B cell (primary cell): ENCODE measurements at regions not wholly inside any gene's neighbourhood (a gene's known extent, or its start where the extent isn't known, plus 50 kb on each side); places are given as distances from the start of the nearest gene placed in this dataset.

Source experiments
- ATAC-seq: fragments of 200-7000 bp; cut with Tn5 transposase; one replicate; pipeline ENCODE4 v1.10.0; 2021; ENCODE audit warnings: low read depth, mild to moderate bottlenecking, moderate number of reproducible peaks, moderate library complexity
- CTCF ChIA-PET: fragments of 350-600 bp; sonication (Branson Sonifier 250); formaldehyde crosslinking; loops from one replicate; lab custom pipeline; 2021; ENCODE audit warnings: antibody characterized with exemption, inconsistent platforms; lab: Charles Lee
- POLR2A ChIA-PET: fragments of 350-600 bp; sonication (Branson Sonifier 250); formaldehyde crosslinking; loops from one replicate; lab custom pipeline; 2021; ENCODE audit warnings: antibody characterized with exemption; lab: Charles Lee
- DNase-seq: peaks from one replicate; pipeline ENCODE4 v3.0.0; 2013
- H2AFZ ChIP-seq: 2 replicates; pipeline ENCODE4 v1.6.1; 2012; ENCODE audit warnings: mild to moderate bottlenecking, low read depth, low read length; ENCODE audit not compliant: insufficient read depth, poor library complexity, severe bottlenecking
- H3K27ac ChIP-seq, 2 donors: 1 replicate in 1 of 2; 2 replicates in 1 of 2; pipeline ENCODE4 v1.5.1; 2012 to 2013; ENCODE audit warnings: low read length in 2 of 2, mild to moderate bottlenecking in 2 of 2, moderate library complexity in 1 of 2
- H3K27me3 ChIP-seq, 4 experiments: fragments of 200-600 bp in 1 of 4; sonication (generic) in 1 of 4; replicated peaks in 1 of 4; 1 replicate in 2 of 4; 2 replicates in 2 of 4; pipeline versions ENCODE4 v1.6.1 to v1.7.0; 2013 to 2016; ENCODE audit warnings: low read length in 3 of 4, mild to moderate bottlenecking in 2 of 4, mixed read lengths in 1 of 4, moderate library complexity in 1 of 4; ENCODE audit not compliant: insufficient read depth in 4 of 4, control insufficient read depth in 3 of 4; ENCODE audit errors: control extremely low read depth in 1 of 4
- H3K36me3 ChIP-seq, 2 experiments: replicated peaks in 1 of 2; 1 replicate in 1 of 2; 2 replicates in 1 of 2; pipeline versions ENCODE4 v1.6.1 to v1.7.1; 2013; ENCODE audit warnings: low read length in 1 of 2; ENCODE audit not compliant: insufficient read depth in 2 of 2, control insufficient read depth in 1 of 2; ENCODE audit errors: control extremely low read depth in 1 of 2, extremely low read depth in 1 of 2
- H3K4me1 ChIP-seq, 2 donors: fragments of 200-600 bp in 1 of 2; sonication (generic) in 1 of 2; 1 replicate in 1 of 2; 2 replicates in 1 of 2; pipeline versions ENCODE4 v1.5.1 to v1.6.1; 2013 to 2017; ENCODE audit warnings: low read length in 2 of 2; ENCODE audit not compliant: control insufficient read depth in 2 of 2, insufficient read depth in 2 of 2
- H3K4me2 ChIP-seq: replicated peaks from 2 replicates; pipeline ENCODE3; 2012; ENCODE audit warnings: mild to moderate bottlenecking, low read depth, low read length; ENCODE audit not compliant: poor library complexity, severe bottlenecking
- H3K4me3 ChIP-seq, 5 experiments: fragments of 200-600 bp in 1 of 5; sonication (generic) in 1 of 5; 1 replicate in 3 of 5; 2 replicates in 2 of 5; pipeline versions ENCODE4 v1.5.1 to v1.7.0; 2011 to 2016; ENCODE audit warnings: low read length in 4 of 5, mild to moderate bottlenecking in 4 of 5, low read depth in 2 of 5, control low read depth in 1 of 5, moderate library complexity in 1 of 5; ENCODE audit not compliant: insufficient read depth in 1 of 5; ENCODE audit errors: control extremely low read depth in 1 of 5, extremely low read depth in 1 of 5
- H3K79me2 ChIP-seq: fragments of 200-600 bp; sonication (generic); one replicate; pipeline ENCODE4 v1.6.0; 2016; ENCODE audit warnings: low read length; ENCODE audit not compliant: control insufficient read depth, insufficient read depth
- H3K9ac ChIP-seq: fragments of 200-600 bp; sonication (generic); 2 replicates; pipeline ENCODE4 v1.6.1; 2017; ENCODE audit warnings: mild to moderate bottlenecking, low read length, moderate library complexity
- H3K9me3 ChIP-seq, 3 donors: one replicate each; pipeline versions ENCODE4 v1.6.1 to v1.7.1; 2013; ENCODE audit warnings: low read length in 2 of 3; ENCODE audit not compliant: control insufficient read depth in 2 of 3, insufficient read depth in 1 of 3; ENCODE audit errors: control extremely low read depth in 1 of 3
- H4K20me1 ChIP-seq: 2 replicates; pipeline ENCODE4 v1.6.0; 2012; ENCODE audit warnings: mild to moderate bottlenecking, low read length; ENCODE audit not compliant: insufficient read depth, control insufficient read depth, poor library complexity, severe bottlenecking
- H3K27ac Mint-ChIP-seq: one replicate; pipeline ENCODE4 v1.8.0; 2021; ENCODE audit warnings: mixed read lengths
- H3K27me3 Mint-ChIP-seq: one replicate; pipeline ENCODE4 v1.8.0; 2021; ENCODE audit warnings: mixed read lengths
- H3K4me1 Mint-ChIP-seq: one replicate; pipeline ENCODE4 v1.8.0; 2021; ENCODE audit warnings: mixed read lengths
- H3K4me3 Mint-ChIP-seq: one replicate; pipeline ENCODE4 v1.8.0; 2021; ENCODE audit warnings: mixed read lengths
- H3K9me3 Mint-ChIP-seq: one replicate; pipeline ENCODE4 v1.8.0; 2022; ENCODE audit warnings: mixed read lengths; ENCODE audit not compliant: insufficient read depth
- EZH2 ChIP-seq: IDR thresholded peaks from 2 replicates; pipeline ENCODE4 v1.6.1; 2012; ENCODE audit warnings: borderline replicate concordance, low read depth, mild to moderate bottlenecking, moderate library complexity, low read length; ENCODE audit not compliant: insufficient read depth, poor library complexity, severe bottlenecking
- WGBS: methylation state at CpG from one replicate; pipeline ENCODE4 v1.1.5; 2013; ENCODE audit warnings: missing lambda C conversion rate; ENCODE audit not compliant: insufficient coverage; 5-methylcytosine and 5-hydroxymethylcytosine counted together
- intact Hi-C: fragments of 100-400 bp; cut with micrococcal nuclease; formaldehyde crosslinking; loops from one replicate; pipeline ENCODE4 v1.10.0; 2022
- TF ChIP-seq, protein P1 (sequence below): fragments of 200-600 bp; IDR thresholded peaks from one replicate; pipeline ENCODE4 v1.8.0; 2022; ENCODE audit warnings: antibody characterized with exemption, mild to moderate bottlenecking

DNA sequence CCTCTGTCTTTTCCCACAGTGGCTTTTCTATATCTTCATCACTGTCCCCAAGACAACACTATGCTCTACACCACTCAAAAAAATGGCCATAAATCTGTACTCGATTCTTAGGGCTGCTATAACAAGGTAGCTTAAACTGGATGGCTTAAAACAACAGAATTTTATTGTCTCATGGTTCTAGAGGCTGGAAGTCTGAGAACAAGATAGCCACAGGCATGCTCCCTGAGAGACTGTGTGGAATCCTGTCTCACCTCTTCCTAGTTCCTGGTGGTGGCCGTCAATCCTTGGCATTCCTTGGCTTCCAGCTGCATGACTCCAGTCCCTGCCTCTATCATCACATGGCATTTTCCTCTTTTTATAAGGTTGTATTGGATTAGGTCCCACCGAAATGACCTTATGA lies 70.7 kb upstream of the DCLK2 start:
- no peak overlapping the region for H3K4me3 ChIP-seq
- no peak overlapping the region for H3K4me2 ChIP-seq
- no peaks in the 10 kb centered on the region for H3K4me1 ChIP-seq
- H3K9me3 Mint-ChIP-seq: no peaks in the 10 kb centered on the region
- no peak overlapping the region for H3K27ac ChIP-seq
- H3K79me2 ChIP-seq: no peaks in the 10 kb centered on the region
- POLR2A ChIA-PET: no interaction called here
- intact Hi-C loops: no loop called here
- CTCF ChIA-PET: interaction anchor here (0.9 to 12.4 kb wide), 3 partner anchors 71 to 235 kb away, joined by 3 to 155 read pairs (median 15); no protein-coding TSS in a partner anchor
- peaks cover 0 to 7% (median 2%) of the 10 kb centered on the region in 4 experiments for H3K27me3 ChIP-seq
- WGBS: 100% methylated on average over 1 of the region's 3 CpGs
- H3K4me3 Mint-ChIP-seq: no peak overlapping the region
- H3K27me3 Mint-ChIP-seq: peaks cover 11% of the 10 kb centered on the region
- ATAC-seq (no peak), DNase-seq (no peak)
- H3K4me1 Mint-ChIP-seq: peaks cover 2% of the 10 kb centered on the region
- H3K9me3 ChIP-seq: no peaks in the 10 kb centered on the region
- H3K9ac ChIP-seq: no peak overlapping the region
- TF ChIP-seq EZH2: no peak
- TF ChIP-seq, protein P1, sequence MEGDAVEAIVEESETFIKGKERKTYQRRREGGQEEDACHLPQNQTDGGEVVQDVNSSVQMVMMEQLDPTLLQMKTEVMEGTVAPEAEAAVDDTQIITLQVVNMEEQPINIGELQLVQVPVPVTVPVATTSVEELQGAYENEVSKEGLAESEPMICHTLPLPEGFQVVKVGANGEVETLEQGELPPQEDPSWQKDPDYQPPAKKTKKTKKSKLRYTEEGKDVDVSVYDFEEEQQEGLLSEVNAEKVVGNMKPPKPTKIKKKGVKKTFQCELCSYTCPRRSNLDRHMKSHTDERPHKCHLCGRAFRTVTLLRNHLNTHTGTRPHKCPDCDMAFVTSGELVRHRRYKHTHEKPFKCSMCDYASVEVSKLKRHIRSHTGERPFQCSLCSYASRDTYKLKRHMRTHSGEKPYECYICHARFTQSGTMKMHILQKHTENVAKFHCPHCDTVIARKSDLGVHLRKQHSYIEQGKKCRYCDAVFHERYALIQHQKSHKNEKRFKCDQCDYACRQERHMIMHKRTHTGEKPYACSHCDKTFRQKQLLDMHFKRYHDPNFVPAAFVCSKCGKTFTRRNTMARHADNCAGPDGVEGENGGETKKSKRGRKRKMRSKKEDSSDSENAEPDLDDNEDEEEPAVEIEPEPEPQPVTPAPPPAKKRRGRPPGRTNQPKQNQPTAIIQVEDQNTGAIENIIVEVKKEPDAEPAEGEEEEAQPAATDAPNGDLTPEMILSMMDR: no peak
- no peak overlapping the region for H3K27ac Mint-ChIP-seq
- no peak overlapping the region for H2AFZ ChIP-seq
- no peaks in the 10 kb centered on the region for H3K36me3 ChIP-seq
- H4K20me1 ChIP-seq: no peaks in the 10 kb centered on the region

DNA sequence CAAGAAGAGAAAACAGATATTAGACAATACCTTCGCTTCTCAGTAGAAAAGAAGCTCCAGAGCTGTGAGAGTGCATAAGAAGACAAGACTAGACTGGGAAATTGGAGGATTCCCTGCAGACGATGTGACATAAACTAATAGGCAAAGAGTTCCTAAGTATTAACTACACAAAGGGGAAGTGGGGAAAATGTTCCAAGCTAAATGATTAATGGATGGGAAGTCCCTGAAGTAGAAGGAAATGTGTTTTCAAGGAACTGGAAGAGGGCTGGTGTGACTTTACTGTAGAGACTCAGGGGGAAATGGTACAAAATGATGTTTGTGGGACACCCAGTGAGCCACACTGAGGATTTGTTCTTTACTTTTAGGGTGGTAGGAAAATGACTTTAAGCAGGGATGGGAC lies 69.7 kb upstream of the DCLK2 start:
- H3K27me3 Mint-ChIP-seq: peaks cover 7% of the 10 kb centered on the region
- peaks cover 0 to 7% (median 2%) of the 10 kb centered on the region in 4 experiments for H3K27me3 ChIP-seq
- no peak overlapping the region for H3K27ac Mint-ChIP-seq
- CTCF ChIA-PET: interaction anchor here (0.8 to 12.4 kb wide), 3 partner anchors 192 to 234 kb away, joined by 4 to 155 read pairs (median 15); no protein-coding TSS in a partner anchor
- no peaks in the 10 kb centered on the region for H3K9me3 Mint-ChIP-seq
- H2AFZ ChIP-seq: no peak overlapping the region
- H3K79me2 ChIP-seq: no peaks in the 10 kb centered on the region
- POLR2A ChIA-PET: no interaction called here
- no peak overlapping the region for H3K9ac ChIP-seq
- intact Hi-C loops: no loop called here
- no peak overlapping the region for H3K4me2 ChIP-seq
- no peaks in the 10 kb centered on the region for H3K4me1 Mint-ChIP-seq
- no peaks in the 10 kb centered on the region for H4K20me1 ChIP-seq
- DNase-seq: no peak
- no peak for ATAC-seq
- no peak for TF ChIP-seq EZH2
- TF ChIP-seq, protein P1: no peak
- H3K4me1 ChIP-seq: no peaks in the 10 kb centered on the region
- H3K36me3 ChIP-seq: no peaks in the 10 kb centered on the region
- H3K4me3 Mint-ChIP-seq: no peak overlapping the region
- no peak overlapping the region for H3K27ac ChIP-seq
- WGBS: no CpG with 5 or more reads among the region's 2 CpGs
- H3K9me3 ChIP-seq: no peaks in the 10 kb centered on the region
- no peak overlapping the region for H3K4me3 ChIP-seq
